ENCODE measurements at regions not wholly inside any gene's neighbourhood (a gene's known extent, or its start where the extent isn't known, plus 50 kb on each side); places are given as distances from the start of the nearest gene placed in this dataset.
"Not testable (repeated sequence)": the region's sequence is repeated elsewhere in the genome, so short reads cannot be mapped to it uniquely, and the experiment has no call there.

GRCh38 chr14:19126269-19127051 is 159.2 kb downstream of the POTEM start:
- TF ChIP-seq POLR2A, CTCF (IDR thresholded peaks at IDR 0.05): not testable (repeated sequence)
